GM12892 (cell line): ENCODE measurements at regions not wholly inside any gene's neighbourhood (a gene's known extent, or its start where the extent isn't known, plus 50 kb on each side); places are given as distances from the start of the nearest gene placed in this dataset.
A peak's percentile ranks its signal among the peaks of the same experiment; 100 is the strongest.

Experiments
- DNase-seq: peaks from one replicate; pipeline ENCODE4 v3.0.0; 2011; ENCODE audit not compliant: insufficient read length
- FAIRE-seq: peaks from 2 replicates; lab custom pipeline; 2011; peaks lifted over from hg19 to GRCh38; lab: Jason Lieb, UNC
- POLR2A ChIP-seq: IDR thresholded peaks from 2 replicates; pipeline ENCODE4 v1.6.1; 2011; ENCODE audit warnings: low read depth, low read length, control low read depth
- POLR2AphosphoS5 ChIP-seq: IDR thresholded peaks from 2 replicates; pipeline ENCODE4 v1.6.1; 2011; ENCODE audit warnings: low read depth, low read length, control low read depth
- TAF1 ChIP-seq: IDR thresholded peaks from 2 replicates; pipeline ENCODE4 v1.6.1; 2011; ENCODE audit warnings: low read depth, mild to moderate bottlenecking, control low read depth, low read length, borderline replicate concordance

- TF ChIP-seq TAF1 (no peak), POLR2A (no peak), POLR2AphosphoS5 (no peak)
- FAIRE-seq (no peak), DNase-seq (no peak)
These were observed 50.8 kb upstream of the KLHL13 start for GRCh38 chrX:118167361-118167760.

DNA sequence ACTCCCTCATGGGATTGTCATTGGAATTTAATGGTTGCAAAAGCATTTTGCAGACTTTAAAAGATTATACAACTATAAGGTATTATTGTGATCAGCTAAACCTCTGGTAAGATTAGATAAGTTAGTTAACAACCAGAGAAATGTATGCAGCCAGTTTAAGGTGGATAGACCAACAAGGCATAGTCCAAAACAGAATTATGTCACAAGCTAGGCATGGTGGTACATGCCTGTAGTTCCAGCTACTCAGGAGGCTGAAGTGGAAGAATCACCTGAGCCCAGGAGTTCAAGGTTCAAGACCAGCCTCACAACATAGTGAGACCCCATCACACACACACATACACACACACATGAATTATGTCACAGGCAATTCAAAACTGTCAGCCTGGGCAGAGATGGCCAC, 54.7 kb upstream of the KLHL13 start:
- DNase-seq (no peak), FAIRE-seq (no peak)
- TF ChIP-seq TAF1 (no peak), POLR2AphosphoS5 (no peak), POLR2A (no peak)

DNA sequence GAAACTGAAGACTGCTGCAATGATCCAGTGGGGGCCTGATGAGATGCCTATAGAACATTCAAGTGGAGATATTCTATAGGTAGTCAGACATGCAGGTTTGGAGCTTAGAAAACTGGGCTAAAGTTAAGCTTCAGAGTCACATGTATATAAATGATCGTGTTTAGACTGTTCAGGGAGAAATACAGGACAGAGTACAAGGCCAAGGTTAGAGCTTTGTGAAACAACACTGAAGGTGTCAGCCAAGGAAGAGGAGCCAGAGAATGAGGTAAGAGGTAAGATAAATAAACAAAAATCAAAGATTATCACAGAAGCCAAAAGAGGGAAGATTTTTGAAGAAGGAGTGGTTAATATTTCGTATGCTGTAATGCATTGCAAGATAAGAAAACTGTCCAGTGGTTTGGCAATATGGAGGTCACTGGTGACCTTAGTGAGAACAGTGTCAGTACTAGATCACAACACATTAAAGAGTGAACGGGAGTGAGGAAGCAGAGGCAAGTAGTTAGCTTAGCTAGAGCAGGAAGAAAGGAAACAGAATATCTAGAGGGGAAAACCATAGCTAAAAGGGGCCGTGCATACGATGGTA, 58.0 kb upstream of the KLHL13 start:
- TF ChIP-seq TAF1 (no peak), POLR2AphosphoS5 (no peak), POLR2A (no peak)
- DNase-seq (no peak), FAIRE-seq (no peak)

GRCh38 chrX:118177708-118178107, 61.1 kb upstream of the KLHL13 start:
- DNase-seq = no peak
- no peak for FAIRE-seq
- TF ChIP-seq POLR2A (no peak), TAF1 (no peak), POLR2AphosphoS5 (no peak)

DNA sequence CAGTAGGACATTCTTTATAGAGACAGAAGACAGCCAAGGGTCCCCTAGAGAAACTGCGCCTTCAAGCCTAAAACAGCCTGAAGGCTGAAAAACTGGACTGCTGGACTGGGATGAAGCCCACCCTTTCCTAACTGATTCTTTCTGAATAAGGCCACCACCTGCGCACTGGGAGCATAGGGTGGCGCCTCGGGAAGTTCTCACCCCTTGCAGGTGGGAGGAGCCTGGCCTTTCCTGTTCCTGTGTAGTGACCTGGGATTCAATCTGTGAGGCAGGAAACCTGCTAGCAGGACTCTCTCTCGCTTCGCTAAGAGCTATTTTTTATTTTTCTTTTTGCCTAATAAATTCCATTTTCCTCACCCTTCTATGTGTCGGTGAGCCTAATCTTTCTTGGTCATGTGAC, 61.8 kb upstream of the KLHL13 start:
- TF ChIP-seq POLR2AphosphoS5 (no peak), TAF1 (no peak), POLR2A (no peak)
- FAIRE-seq (no peak), DNase-seq (no peak)

- FAIRE-seq = no peak
These were observed 62.6 kb upstream of the KLHL13 start for GRCh38 chrX:118179161-118179560.

DNA sequence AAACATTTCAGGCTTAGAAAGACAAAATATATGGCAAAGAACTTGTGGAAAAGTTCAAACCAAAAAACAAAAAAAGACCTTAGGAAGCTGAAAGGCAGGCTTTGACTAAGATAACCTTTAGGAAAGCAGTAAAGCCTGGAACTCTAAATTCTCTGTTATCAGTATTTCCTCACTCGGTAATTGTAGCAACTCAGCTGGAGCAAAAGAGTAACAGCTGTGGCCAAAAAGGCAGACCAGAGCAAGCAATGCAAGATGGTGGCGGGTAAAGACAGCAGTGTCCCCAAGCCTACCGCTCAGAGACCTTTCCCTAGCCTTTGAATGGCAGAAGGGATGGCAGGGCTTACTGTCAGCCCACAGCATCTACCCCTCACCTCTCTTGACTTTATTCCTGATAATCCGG, 63.1 kb upstream of the KLHL13 start:
- DNase-seq (no peak), FAIRE-seq (no peak)
- TF ChIP-seq POLR2AphosphoS5 = no peak
- TF ChIP-seq TAF1 = no peak
- TF ChIP-seq POLR2A = no peak

More at GRCh38 chrX:118179161-118179560, 62.6 kb upstream of the KLHL13 start:
- DNase-seq = no peak
- TF ChIP-seq POLR2AphosphoS5 (no peak), TAF1 (no peak), POLR2A (no peak)

- DNase-seq (no peak), FAIRE-seq (no peak)
- TF ChIP-seq POLR2AphosphoS5 = no peak
- no peak for TF ChIP-seq TAF1
- no peak for TF ChIP-seq POLR2A
These were observed 64.4 kb upstream of the KLHL13 start for GRCh38 chrX:118181030-118181429.

GRCh38 chrX:118182025-118182424, 65.4 kb upstream of the KLHL13 start:
- FAIRE-seq (no peak), DNase-seq (no peak)
- TF ChIP-seq TAF1 = no peak
- TF ChIP-seq POLR2A = no peak
- TF ChIP-seq POLR2AphosphoS5 = no peak

GRCh38 chrX:118182681-118183080, 66.1 kb upstream of the KLHL13 start:
- DNase-seq (no peak), FAIRE-seq (no peak)
- TF ChIP-seq POLR2A (no peak), POLR2AphosphoS5 (no peak)

GRCh38 chrX:118183606-118184005, 67.0 kb upstream of the KLHL13 start:
- DNase-seq (no peak), FAIRE-seq (no peak)
- TF ChIP-seq TAF1 (no peak), POLR2A (no peak), POLR2AphosphoS5 (no peak)

DNA sequence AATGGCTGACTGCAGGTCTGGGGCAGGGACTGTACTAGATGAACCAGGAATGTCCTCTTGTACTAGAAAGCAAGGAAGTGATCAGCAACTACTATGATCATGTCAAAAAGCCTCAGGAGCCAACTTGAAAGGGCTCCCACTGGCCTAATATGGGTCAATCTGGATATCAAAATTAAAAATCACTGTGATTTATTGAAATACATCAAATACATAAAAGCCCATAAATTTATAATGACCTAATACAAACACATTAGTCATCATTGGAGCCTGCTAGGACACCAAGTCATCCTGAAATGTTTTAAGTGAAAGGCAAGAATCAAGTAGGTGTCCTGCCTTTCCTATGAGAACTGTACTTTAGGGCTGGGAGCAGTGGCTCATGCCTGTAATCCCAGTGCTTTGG, 70.5 kb upstream of the KLHL13 start:
- no peak for TF ChIP-seq POLR2AphosphoS5
- no peak for TF ChIP-seq TAF1
- TF ChIP-seq POLR2A = no peak
- FAIRE-seq (no peak), DNase-seq (no peak)

DNA sequence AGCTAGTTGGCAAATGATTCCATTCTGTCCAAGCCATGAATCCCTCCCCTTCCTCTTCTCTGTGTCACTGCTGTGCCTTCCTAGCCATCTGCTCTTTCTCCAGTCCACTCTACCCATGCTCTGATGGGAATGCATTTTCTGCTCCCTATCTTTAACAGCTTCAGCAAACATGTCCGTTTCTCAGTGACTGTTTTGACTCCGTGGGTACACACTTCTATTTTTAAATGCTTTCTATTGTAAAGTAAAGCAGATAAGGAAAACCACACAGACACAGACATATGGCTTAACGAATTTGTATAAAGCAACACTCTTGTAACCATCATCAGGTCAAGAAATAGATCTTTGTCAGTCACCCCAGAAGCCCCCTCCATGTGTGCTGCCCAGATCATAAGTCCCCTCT, 72.4 kb upstream of the KLHL13 start:
- no peak for TF ChIP-seq POLR2AphosphoS5
- no peak for TF ChIP-seq POLR2A
- no peak for TF ChIP-seq TAF1
- FAIRE-seq (peak; percentile 67), DNase-seq (no peak)

- FAIRE-seq (no peak), DNase-seq (no peak)
- TF ChIP-seq POLR2AphosphoS5 (no peak), POLR2A (no peak), TAF1 (no peak)
These were observed 73.0 kb upstream of the KLHL13 start for GRCh38 chrX:118189628-118190027.
